ENCODE measurements at regions not wholly inside any gene's neighbourhood (a gene's known extent, or its start where the extent isn't known, plus 50 kb on each side); places are given as distances from the start of the nearest gene placed in this dataset.

DNA sequence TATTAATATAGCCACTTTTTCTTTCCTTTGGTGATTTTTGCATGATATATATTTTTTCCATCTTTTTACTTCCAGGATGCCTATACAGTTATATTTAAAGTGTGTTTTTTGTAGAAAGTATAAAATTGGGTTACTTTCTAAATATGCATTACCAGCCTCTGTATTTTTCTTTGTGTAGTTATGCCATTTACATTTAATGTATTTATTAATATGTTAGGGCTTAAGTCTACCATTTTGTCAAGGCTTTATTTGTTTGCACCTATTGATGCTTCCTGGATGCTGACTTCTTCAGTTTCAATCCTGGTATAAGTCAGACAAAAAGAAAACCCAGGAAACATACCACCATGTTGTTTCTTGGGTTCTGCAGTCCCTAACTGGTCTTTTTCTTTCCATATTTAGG, 911.1 kb upstream of the GOT2 start:
- Histone ChIP-seq H3K4me1 (no peaks in the 10 kb centered on the region), H3K9me3 (peaks cover 0 to 23% (median 10%) of the 10 kb centered on the region in 4 donors), H3K4me3 (no peak overlapping the region), H3K27ac (no peak overlapping the region), H3K36me3 (no peaks in the 10 kb centered on the region), H3K27me3 (no peaks in the 10 kb centered on the region)
- no peak for DNase-seq
- intact Hi-C loops (cut with DNase I; ENCODE audit: low total_unique reads) = no loop called here
- no peak for TF ChIP-seq EP300 (IDR thresholded peaks at IDR 0.05)
- TF ChIP-seq, protein P1, sequence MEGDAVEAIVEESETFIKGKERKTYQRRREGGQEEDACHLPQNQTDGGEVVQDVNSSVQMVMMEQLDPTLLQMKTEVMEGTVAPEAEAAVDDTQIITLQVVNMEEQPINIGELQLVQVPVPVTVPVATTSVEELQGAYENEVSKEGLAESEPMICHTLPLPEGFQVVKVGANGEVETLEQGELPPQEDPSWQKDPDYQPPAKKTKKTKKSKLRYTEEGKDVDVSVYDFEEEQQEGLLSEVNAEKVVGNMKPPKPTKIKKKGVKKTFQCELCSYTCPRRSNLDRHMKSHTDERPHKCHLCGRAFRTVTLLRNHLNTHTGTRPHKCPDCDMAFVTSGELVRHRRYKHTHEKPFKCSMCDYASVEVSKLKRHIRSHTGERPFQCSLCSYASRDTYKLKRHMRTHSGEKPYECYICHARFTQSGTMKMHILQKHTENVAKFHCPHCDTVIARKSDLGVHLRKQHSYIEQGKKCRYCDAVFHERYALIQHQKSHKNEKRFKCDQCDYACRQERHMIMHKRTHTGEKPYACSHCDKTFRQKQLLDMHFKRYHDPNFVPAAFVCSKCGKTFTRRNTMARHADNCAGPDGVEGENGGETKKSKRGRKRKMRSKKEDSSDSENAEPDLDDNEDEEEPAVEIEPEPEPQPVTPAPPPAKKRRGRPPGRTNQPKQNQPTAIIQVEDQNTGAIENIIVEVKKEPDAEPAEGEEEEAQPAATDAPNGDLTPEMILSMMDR (IDR thresholded peaks at IDR 0.05) = no peak

DNA sequence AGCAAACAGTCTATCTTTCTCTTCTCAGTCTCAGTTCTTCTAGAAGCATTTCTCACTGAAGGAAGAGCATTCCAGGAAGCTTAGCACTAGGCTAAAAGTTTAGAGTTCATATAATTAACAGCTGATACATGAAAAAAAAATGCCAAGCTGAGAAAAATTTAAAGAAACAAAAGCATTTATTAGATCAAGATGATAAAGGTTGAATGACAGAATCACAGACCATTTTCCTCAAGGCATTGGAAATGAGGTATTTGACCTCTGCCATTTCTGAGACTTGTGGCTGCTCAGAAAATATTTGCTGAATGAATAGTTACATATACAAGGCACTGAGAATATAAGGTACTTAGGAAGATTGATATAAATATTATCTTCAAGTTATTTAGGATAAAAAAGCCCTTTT, 901.6 kb upstream of the GOT2 start:
- TF ChIP-seq POLR2A (IDR thresholded peaks at IDR 0.05) (no peak), EP300 (IDR thresholded peaks at IDR 0.05) (no peak), POLR2AphosphoS5 (IDR thresholded peaks at IDR 0.05) (no peak)
- TF ChIP-seq, protein P1 (IDR thresholded peaks at IDR 0.05) = no peak
- Histone ChIP-seq H3K27me3 (no peaks in the 10 kb centered on the region), H3K36me3 (no peaks in the 10 kb centered on the region), H3K4me1 (no peaks in the 10 kb centered on the region), H3K9me3 (peaks cover 0 to 6% (median 3%) of the 10 kb centered on the region in 4 donors), H3K27ac (no peak overlapping the region), H3K4me3 (no peak overlapping the region)
- no peak for DNase-seq
- intact Hi-C loops (cut with DNase I; ENCODE audit: low total_unique reads) = no loop called here

DNA sequence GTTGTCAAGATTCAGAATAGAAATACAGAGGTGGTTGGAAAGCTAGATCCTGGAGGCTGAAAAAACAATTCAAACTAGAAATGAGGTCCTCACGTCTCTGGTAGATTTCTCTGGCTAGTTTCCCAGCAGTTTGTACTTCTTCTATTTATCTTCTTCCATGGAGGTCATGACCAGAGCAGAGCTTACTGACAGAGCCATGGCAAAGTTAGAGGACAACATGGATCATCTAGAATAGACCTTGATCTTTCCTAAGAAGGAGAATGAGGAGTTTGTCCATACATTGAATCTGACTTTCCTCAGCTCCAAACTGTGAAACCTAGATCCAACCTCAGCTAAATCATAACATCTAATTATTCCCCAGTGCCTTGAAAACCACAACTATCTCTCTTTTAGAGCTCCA, 900.8 kb upstream of the GOT2 start:
- H3K9me3 ChIP-seq = peaks cover 0 to 6% (median 3%) of the 10 kb centered on the region in 4 donors
- H3K27me3 ChIP-seq = no peaks in the 10 kb centered on the region
- no peak overlapping the region for H3K27ac ChIP-seq
- H3K4me3 ChIP-seq = no peak overlapping the region
- no peak for TF ChIP-seq POLR2AphosphoS5 (IDR thresholded peaks at IDR 0.05)
- TF ChIP-seq, protein P1 (IDR thresholded peaks at IDR 0.05) = no peak
- TF ChIP-seq POLR2A (IDR thresholded peaks at IDR 0.05) = no peak
- no peak for TF ChIP-seq EP300 (IDR thresholded peaks at IDR 0.05)
- 14 to 33% (median 29%) methylated on average over 1 of the region's 1 CpG for WGBS, 5 donors
- H3K4me1 ChIP-seq = no peaks in the 10 kb centered on the region
- no peak for DNase-seq
- intact Hi-C loops (cut with DNase I; ENCODE audit: low total_unique reads) = no loop called here
- no peaks in the 10 kb centered on the region for H3K36me3 ChIP-seq

DNA sequence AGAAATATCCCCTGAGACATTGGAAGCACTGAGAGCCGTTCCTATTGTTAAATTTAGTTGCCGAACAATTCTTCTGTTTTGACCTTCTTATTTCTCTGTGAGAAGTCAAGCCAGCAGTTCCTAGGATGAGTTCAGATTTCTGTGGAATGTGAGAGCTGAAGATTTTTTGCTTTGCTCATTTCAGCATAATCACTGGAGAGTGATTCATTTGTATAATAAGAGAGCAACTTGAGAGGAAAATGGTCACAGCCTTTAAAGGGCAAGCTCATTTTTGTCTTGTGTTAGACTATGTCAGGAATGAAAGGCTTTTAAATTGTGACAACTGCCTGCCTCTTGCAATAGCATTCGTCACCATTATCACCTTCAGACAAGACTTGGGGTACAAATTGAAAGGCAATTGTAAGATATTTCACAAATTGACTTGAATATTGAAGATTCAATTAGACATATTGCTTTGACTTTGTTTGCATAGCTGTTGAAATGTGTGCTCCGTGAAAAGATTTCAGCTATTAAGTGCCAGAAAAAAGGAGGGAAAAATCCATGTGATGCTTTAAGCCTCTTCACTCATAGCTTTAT, 900.0 kb upstream of the GOT2 start:
- 36 to 67% (median 56%) methylated on average over 4 of the region's 4 CpGs for WGBS, 5 donors
- TF ChIP-seq POLR2AphosphoS5 (IDR thresholded peaks at IDR 0.05) (no peak), EP300 (IDR thresholded peaks at IDR 0.05) (no peak), POLR2A (IDR thresholded peaks at IDR 0.05) (no peak)
- TF ChIP-seq, protein P1 (IDR thresholded peaks at IDR 0.05) = no peak
- peak in 1 of 2 donors; percentile 2 for DNase-seq
- intact Hi-C loops (cut with DNase I; ENCODE audit: low total_unique reads) = no loop called here
- Histone ChIP-seq H3K27ac (peak overlapping the region in 1 of 5 donors; percentile 17), H3K4me1 (no peaks in the 10 kb centered on the region), H3K36me3 (no peaks in the 10 kb centered on the region), H3K27me3 (no peaks in the 10 kb centered on the region), H3K4me3 (no peak overlapping the region), H3K9me3 (peaks cover 0 to 6% (median 3%) of the 10 kb centered on the region in 4 donors)

Data from stomach (tissue), 8 donors.